ENCODE measurements at regions not wholly inside any gene's neighbourhood (a gene's known extent, or its start where the extent isn't known, plus 50 kb on each side); places are given as distances from the start of the nearest gene placed in this dataset.

DNA sequence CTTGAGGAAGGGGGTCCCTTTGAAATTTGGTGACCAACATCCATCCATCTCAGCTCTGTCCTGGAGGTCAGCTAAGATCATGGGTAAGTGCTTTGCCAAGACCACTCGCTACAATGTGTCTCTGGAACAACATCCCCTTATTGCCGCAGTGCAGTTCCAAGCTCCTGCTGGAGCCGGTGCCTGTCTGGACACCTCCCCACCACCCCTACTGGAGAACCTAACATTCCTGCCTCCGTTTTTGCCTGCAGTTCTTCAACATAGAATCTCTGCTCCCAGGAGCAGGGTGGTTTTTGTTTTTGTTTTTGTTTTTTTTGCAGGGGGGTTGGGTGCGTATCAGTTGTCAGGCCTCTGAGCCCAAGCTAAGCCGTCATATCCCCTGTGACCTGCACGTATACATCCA lies 51.2 kb upstream of the FXYD4 start:
- H3K4me1 Mint-ChIP-seq: peaks cover 27% of the 10 kb centered on the region
- no peak overlapping the region for H3K4me3 Mint-ChIP-seq
- H3K36me3 Mint-ChIP-seq (ENCODE audit: low read depth): no peaks in the 10 kb centered on the region
- H3K9me3 ChIP-seq (ENCODE audit: control insufficient read depth, low read length, poor library complexity, severe bottlenecking): no peaks in the 10 kb centered on the region
- no peaks in the 10 kb centered on the region for H3K27me3 Mint-ChIP-seq
- no peak overlapping the region for H3K27ac Mint-ChIP-seq
- DNase-seq (no peak), ATAC-seq (no peak)

GRCh38 chr10:43318976-43319960 lies 52.2 kb upstream of the FXYD4 start:
- DNase-seq: no peak
- Mint-ChIP-seq H3K27ac (no peak overlapping the region), H3K36me3 (ENCODE audit: low read depth) (no peaks in the 10 kb centered on the region), H3K27me3 (no peaks in the 10 kb centered on the region), H3K4me1 (peaks cover 29% of the 10 kb centered on the region), H3K4me3 (no peak overlapping the region)
- ATAC-seq: no peak
- no peaks in the 10 kb centered on the region for H3K9me3 ChIP-seq (ENCODE audit: control insufficient read depth, low read length, poor library complexity, severe bottlenecking)

- Mint-ChIP-seq H3K4me1 (peaks cover 28% of the 10 kb centered on the region), H3K4me3 (no peak overlapping the region), H3K27ac (no peak overlapping the region), H3K27me3 (no peaks in the 10 kb centered on the region), H3K36me3 (ENCODE audit: low read depth) (no peaks in the 10 kb centered on the region)
- ATAC-seq: no peak
- H3K9me3 ChIP-seq (ENCODE audit: control insufficient read depth, low read length, poor library complexity, severe bottlenecking): no peaks in the 10 kb centered on the region
- DNase-seq: no peak
These were observed 51.6 kb upstream of the RASGEF1A start for GRCh38 chr10:43318456-43318855.

DNA sequence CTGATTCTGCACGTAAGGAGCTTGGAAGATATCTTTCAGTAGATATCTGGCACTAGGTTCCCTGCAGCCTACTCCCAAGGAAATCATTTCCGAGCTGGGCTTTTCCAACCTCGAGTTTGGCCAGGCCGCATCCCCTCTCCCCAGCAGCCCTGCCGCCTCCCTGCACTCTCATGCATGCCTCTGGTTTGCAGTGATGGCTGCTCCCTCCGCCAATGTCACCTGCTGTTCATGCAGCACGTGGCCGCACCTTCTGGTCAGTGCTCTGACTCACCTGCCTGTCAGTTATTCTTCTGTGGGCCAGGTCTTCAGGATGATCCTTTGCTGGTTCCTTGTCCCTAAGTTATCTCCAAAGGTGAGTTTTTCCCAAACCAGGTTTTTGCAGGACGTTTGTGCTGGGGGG lies 50.6 kb upstream of the RASGEF1A start:
- DNase-seq (no peak), ATAC-seq (no peak)
- Mint-ChIP-seq H3K4me1 (peaks cover 18% of the 10 kb centered on the region), H3K27me3 (no peaks in the 10 kb centered on the region), H3K4me3 (no peak overlapping the region), H3K27ac (peak overlapping the region; percentile 81), H3K36me3 (ENCODE audit: low read depth) (no peaks in the 10 kb centered on the region)
- no peaks in the 10 kb centered on the region for H3K9me3 ChIP-seq (ENCODE audit: control insufficient read depth, low read length, poor library complexity, severe bottlenecking)

- H3K27me3 Mint-ChIP-seq: no peaks in the 10 kb centered on the region
- ATAC-seq (no peak), DNase-seq (no peak)
- peak overlapping the region; percentile 81 for H3K27ac Mint-ChIP-seq
- H3K4me1 Mint-ChIP-seq: peaks cover 16% of the 10 kb centered on the region
- no peaks in the 10 kb centered on the region for H3K9me3 ChIP-seq (ENCODE audit: control insufficient read depth, low read length, poor library complexity, severe bottlenecking)
- peak overlapping the region; percentile 56 for H3K4me3 Mint-ChIP-seq
- H3K36me3 Mint-ChIP-seq (ENCODE audit: low read depth): no peaks in the 10 kb centered on the region
These were observed 50.1 kb upstream of the RASGEF1A start for GRCh38 chr10:43316988-43317387.
